EH (cell line): ENCODE measurements at regions not wholly inside any gene's neighbourhood (a gene's known extent, or its start where the extent isn't known, plus 50 kb on each side); places are given as distances from the start of the nearest gene placed in this dataset.

Experiments
- DNase-seq: peaks from one replicate; pipeline ENCODE4 v3.0.0-alpha.2; 2015; ENCODE audit warnings: low read depth

DNA sequence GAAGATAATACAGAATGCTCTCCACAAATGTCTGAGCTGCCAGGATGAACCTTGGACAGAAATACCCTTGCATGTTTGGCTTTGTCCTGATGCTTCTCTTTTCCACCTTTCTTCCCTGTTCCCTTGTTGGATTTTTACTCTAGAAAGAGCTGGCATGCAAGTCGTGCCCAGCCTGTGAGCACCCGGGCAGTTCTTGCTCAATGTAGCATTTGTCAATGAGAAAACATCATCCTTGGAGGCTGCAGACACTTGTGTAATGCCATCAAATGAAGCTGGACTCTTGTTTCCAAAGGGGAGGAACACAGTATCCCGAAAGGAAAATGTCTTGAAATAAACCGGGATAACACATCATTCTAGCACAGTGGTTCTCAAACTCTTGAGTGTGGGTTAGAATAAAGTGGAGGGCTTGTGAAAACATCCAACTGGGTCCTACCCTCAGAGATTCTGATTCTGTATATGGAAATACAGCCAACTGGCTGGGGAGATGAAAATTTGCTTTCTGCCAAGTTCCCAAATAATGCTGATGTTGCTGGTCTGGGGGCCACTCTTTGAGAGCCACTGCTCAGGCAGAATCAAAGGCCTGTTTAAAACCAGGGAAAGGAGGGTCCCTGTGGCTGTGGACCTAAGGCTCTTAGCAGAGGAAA is 237.2 kb downstream of the SPATA18 start:
- DNase-seq = no peak

DNA sequence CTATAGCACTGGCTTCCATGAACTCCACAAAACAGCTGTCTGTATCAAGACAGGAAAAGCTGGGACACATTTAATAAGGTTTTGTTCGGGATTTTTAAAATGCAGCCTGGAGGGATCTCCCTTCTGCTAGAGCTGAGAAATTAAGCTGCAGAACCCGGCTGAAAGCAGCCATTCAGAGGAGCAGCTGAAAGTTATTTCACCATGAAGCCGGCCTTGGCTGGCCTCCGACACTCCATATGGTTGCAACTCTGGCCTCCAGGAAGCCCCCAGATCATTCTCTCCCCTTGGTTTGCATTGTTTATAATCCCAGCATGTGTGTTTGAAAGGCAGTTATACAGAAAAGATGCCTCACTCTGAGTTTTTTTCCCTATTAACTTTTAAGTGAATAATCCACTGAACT is 239.4 kb downstream of the SPATA18 start:
- no peak for DNase-seq

GRCh38 chr4:52292245-52292644 is 241.1 kb downstream of the SPATA18 start:
- DNase-seq = no peak

GRCh38 chr4:52296341-52296740 is 245.2 kb downstream of the SPATA18 start:
- no peak for DNase-seq

- no peak for DNase-seq
Measured at GRCh38 chr4:52298444-52298843, 247.3 kb downstream of the SPATA18 start.

- DNase-seq = no peak
Measured at GRCh38 chr4:52299120-52299519, 248.0 kb downstream of the SPATA18 start.

DNA sequence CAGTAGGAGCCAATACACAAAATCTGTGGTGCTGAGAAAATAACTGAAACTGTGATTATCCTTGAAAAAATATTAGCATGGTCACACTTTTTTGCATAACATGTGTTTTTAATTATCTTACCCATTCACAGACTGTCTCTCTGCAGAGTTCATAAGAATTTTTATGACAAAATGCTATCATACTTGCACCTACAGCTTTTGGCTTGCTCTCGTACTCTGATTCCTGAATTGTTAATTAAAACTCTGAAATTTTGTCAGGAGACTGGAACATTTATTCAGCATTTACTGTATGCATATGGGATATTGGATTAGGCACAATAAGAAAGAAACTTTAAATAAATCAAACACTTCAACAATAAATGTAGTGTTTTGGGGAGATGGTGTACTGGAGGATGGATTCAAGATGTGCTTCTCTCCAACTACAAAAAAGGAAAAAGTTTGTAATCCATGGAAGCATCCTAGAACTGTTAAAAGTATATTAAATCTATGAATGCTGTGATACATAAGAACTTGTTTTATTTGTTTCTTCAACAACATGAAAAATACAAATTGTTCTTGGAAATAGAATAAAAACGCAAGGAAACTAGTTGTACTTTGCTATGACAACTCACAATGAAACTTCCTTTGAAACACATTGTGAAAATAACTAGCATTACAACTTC is 260.5 kb downstream of the SPATA18 start:
- no peak for DNase-seq

DNA sequence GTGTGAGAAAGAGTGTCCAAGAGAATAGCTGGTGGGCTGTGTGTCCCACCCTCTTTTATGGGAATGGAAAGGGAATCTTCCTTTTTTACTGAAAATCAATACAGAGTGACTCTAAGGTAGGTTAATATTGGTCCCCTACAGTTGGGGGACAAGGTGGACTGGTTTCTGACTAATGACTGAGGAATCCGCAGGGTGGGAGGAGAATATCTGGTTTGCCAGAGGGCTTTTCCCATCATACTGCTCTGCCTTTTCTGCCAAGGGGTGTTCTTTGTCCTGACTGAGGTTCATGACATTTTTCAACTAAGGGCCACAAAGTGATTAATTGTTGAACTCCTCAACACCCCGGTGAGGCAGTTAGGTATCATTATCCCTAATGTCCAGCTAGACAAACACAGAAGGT is 261.6 kb downstream of the SPATA18 start:
- DNase-seq = no peak

DNA sequence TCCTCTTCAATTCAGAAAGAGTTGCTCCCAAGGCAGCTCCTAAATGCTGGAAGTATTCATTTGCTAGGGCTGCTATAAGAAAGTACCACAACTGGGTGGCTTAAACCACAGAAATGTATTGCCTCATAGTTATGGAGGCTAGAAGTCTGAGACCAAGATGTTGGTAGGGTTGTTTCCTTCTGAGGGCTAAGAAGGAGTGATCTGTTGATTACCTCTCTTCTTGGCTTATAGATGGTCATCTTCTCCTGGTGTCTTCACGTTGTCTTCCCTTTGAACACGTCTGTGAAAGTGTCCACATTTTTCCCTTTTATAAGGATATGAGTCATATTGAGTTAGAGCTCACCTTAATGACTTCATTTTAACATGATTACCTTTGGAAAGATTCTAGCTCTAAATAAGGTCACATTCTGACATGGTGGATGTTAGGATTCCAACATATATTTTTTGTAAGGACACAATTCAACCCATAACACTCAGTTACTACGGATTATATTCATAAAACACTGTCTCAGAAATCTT is 266.3 kb downstream of the SPATA18 start:
- DNase-seq = no peak

DNA sequence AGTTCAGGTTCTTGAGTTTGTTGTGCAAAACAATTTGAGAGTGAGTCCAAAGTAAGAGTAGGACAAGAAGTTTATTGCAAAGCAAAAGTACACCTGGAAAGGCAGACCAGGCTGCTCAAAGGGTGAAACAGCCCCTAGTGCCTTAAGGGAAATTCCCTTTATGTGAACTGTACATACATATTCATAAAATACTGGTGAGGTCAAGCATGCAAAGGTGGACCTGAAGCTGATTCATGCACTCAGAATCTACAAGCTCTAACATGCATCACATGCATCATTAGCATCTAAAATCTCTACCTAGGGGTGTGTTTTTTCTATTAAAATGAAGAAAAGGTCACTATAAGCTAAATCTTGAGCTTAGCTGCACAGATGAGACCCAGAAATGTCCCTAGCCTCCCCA is 266.9 kb downstream of the SPATA18 start:
- no peak for DNase-seq

- no peak for DNase-seq
Measured at GRCh38 chr4:52329894-52330293, 278.8 kb downstream of the SPATA18 start.

- no peak for DNase-seq
Measured at GRCh38 chr4:52343595-52343994, 292.5 kb downstream of the SPATA18 start.

- no peak for DNase-seq
Measured at GRCh38 chr4:52350926-52351325, 299.8 kb downstream of the SPATA18 start.

- no peak for DNase-seq
Measured at GRCh38 chr4:52358366-52358765, 300.7 kb downstream of the USP46 start.

- DNase-seq = no peak
Measured at GRCh38 chr4:52358883-52359321, 300.2 kb downstream of the USP46 start.

DNA sequence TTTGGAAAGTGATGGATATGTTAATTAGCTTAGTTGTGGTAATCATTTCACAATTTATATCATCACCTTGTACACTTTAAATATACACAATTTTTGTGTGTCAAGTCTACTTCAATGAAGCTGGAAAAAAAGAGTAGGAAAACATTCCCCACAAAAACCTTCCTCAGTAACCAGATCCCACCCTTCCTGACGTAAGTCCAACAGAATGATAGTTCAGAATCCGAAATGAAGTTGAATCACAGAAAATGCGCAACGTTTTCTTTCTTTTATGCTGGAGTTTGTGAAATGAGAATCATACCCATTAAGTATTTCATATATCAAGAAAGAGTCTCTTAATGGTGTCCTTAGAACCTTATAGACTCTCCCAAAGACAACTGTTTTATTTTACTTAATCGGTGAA is 292.9 kb downstream of the USP46 start:
- DNase-seq = no peak

- no peak for DNase-seq
Measured at GRCh38 chr4:52366621-52367020, 292.5 kb downstream of the USP46 start.

GRCh38 chr4:52367282-52367830 is 291.7 kb downstream of the USP46 start:
- DNase-seq = no peak

DNA sequence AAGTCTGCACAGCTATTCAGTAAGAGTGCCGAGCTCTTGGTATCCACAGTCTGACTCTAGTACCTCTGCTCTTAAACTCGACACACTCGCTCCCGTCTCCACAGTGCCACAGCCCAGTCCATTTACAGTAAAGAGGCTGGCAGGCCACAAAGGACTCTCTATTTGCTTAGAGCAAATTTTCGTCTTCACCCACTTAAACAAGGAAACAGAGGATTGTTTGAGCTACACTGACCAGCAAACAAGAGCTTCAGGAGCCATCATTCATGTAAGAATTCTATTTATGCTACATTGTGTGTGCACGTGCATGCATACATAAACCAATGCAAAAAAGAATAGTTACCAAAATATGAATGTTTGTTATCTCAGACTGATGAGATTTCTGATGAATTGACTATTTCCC is 290.2 kb downstream of the USP46 start:
- DNase-seq = no peak

DNA sequence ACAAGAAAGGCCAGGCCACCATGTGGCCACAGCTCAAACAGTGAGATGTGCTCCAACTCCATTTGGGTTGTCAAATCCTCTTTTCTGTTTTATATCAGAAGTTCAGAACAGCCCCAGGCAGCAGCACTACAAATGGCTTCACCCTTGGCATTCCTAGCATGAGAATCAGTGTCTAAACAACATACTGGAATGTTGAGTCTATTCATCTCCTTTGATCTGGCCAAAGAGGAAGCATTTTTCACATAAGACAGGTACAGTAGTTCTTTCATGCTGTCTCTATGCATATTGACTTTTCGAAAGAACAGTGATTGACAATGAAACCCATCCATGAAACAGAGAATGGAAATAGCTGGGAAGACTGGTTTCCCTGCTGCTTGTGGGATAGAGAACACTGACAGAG is 289.5 kb downstream of the USP46 start:
- DNase-seq = no peak

GRCh38 chr4:52370576-52370975 is 288.5 kb downstream of the USP46 start:
- DNase-seq = no peak

DNA sequence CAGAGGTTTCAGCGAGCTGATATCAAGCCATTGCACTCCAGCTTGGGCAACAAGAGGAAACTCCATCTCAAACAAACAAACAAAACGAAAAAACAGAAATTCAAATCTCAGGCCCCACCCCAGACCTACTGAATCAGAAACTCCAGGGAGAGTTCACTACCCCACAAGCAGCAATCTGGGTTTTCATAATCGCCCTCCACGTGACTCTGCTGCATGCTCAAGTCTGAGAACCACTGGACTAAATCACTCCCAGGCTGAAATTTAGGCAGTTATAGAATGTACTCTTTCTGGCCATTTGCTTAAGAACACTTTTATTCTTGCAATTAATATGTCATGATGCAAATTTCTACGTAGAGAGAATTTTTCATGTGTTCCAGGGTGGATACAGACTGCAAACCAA is 287.3 kb downstream of the USP46 start:
- no peak for DNase-seq

- DNase-seq = no peak
Measured at GRCh38 chr4:52372269-52372668, 286.8 kb downstream of the USP46 start.

DNA sequence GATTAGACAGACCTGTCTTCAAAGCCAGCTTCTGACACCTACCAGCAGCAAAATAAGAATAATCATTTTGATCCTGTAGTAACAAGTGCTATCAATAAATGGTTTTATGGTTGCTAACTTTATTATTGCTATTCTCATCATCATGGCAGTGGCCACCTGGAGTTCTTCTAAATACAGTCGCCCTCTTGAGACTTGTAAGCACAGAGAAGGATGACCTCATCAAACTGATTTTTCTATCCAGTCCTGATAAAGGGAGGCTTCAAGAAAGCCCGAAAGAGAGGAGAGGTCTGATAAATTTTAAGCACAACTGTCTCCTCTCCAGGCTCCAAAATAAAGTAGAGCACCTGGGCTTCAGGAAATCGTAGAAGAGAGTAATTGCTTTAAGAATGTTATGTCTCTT is 286.4 kb downstream of the USP46 start:
- DNase-seq = no peak
